Hindlimb muscle (tissue), 1 donor: ENCODE measurements at regions not wholly inside any gene's neighbourhood (a gene's known extent, or its start where the extent isn't known, plus 50 kb on each side); places are given as distances from the start of the nearest gene placed in this dataset.

ENCODE experiments used
- DNase-seq: peaks from one replicate; pipeline ENCODE4 v3.0.0-alpha.2; 2013

DNA sequence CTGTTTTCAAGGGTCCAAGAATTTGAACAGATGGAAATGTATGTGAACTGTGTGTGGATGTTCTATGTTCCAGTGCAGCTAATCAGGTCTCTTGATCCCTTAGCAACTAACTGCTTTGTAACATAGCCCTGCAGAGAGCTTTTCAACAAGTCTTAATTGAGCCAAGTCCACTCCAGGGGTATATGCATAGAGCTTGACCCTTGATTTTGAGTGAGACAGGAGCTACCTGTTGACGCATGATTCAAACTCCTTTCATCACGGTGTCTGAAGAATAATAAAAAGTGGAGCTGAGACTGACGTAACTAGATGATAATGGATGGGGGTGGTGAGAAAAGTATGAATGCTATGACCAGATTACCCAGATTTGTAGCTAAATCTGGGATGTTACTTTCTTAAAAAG is 93.3 kb upstream of the CCDC54 start:
- DNase-seq: no peak

DNA sequence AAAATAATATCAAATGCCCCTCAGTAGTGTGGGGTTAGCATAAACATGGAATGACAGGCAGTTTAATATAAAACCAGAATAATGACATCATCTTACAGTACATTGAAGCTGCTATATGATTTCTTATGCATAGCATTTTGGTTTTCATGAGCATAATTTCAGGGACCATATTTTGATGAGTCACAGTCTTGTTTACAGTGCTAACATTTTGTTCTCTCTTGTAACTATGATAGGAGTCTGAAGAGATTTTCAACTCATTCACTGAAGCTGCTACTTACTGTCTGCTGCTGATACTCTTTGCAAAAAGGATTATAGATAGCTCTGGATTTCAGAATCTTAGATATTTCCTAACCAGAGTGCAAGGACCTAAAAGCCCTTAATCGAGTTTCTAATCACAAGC is 92.6 kb upstream of the CCDC54 start:
- no peak for DNase-seq

DNA sequence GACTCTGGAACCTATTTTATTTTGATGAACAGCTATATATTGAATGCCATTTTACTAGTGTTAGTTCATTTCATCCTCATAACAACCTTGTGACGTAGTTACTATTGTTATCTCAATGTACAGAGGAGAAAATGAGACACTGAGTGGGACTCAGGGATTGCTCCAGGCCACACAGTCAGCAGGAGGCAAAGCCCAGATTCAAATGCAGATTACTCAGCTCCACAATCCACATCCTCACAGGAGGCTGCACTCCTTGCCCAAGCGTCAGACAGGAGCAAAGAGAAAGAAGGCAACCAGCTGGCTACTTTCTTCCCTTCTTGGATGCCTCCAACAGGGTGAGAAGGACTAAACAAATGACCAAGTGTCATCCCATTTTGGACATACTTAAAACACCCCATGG is 92.0 kb upstream of the CCDC54 start:
- no peak for DNase-seq

DNA sequence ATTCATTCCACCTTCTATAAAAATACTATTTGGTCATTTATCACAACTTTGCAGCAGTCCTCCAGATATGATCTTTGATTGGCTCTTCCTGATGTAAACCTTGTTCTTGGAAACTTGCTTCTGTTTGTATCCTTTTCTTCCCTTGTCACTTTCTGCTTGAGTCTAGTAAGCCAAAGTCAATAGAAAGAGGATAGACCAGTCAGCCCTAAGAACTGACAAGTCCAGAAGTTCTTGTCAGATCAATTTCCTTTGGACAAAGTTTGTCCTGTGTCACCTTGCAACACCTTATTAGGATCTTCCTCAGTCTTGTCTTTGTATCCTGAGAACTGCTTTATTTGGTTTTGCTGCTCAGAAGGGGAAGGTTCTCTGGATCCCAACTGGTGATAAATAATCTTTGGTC is 87.9 kb upstream of the CCDC54 start:
- no peak for DNase-seq

DNA sequence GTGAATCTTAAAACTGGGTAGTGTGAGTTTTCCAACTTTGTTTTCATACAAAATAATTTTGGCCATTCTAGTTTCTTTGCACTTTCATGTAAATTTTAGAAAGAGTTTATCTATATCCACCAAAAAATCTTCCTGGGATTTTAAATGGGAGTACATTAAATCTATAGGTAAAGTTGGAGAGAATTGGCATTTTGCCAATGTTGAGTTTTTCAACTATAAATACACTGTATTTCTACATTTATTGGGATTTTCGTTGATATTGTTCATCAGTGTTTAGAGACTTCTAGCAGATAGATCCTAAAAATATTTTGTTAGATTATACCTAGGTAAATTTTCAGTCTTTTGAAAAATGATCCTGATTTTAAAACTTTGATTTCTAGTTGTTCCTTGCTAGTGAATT is 83.1 kb upstream of the CCDC54 start:
- no peak for DNase-seq

DNA sequence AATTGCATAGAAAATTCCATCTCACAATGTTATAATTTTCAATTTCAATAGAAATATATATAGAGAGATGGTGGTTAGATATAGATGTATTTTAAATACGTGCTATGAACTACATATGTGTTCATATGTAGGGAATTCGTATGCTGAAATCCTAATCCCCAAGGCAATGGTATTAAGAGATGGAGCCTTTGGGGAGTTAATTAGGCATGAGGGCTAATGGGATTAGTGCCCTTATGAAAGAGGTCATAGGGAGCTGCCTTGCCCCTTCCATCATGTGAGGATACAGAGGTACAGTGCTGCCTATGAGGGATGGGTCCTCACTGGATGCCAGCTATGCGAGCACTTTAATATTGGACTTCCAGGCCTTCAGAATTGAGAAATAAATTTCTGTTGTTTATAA is 79.6 kb upstream of the CCDC54 start:
- no peak for DNase-seq

DNA sequence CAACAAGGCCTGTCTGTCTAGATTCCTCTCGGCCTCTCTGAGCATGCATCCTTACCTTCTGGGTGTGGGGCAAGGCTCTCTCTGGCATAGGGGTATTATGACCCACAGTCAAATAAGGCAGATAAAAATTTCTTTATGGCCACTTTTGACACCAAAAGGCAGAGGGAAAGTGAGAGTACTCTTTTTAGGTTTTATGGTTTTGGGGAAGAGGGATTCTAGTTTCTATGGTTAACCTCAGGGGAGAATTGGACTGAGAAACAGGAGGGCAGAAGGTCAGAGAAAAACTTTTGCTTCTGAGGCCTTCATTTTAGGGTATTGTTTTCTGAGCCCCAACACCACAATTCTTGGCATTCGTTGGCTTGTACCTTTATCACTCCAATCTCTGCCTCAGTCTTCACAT is 70.0 kb upstream of the CCDC54 start:
- no peak for DNase-seq

DNA sequence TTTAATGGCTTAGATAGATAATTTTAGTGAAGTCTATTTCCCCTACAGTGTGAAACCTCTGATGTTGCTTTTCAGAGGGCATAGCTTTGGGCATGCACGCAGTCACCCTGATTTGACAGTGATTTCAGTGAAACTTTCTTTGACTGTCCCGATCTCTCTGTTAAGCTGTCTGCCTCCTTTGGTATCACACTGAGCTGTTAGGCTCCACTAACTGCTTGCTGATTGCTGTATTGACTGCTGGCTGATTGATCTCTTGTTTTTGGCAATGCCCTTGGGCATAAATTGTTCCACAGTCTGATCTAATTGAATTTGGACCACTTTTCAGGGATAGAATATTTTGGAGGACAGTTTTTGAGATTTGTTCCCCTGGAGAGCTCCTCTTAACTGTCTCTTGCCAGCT is 68.5 kb upstream of the CCDC54 start:
- no peak for DNase-seq

DNA sequence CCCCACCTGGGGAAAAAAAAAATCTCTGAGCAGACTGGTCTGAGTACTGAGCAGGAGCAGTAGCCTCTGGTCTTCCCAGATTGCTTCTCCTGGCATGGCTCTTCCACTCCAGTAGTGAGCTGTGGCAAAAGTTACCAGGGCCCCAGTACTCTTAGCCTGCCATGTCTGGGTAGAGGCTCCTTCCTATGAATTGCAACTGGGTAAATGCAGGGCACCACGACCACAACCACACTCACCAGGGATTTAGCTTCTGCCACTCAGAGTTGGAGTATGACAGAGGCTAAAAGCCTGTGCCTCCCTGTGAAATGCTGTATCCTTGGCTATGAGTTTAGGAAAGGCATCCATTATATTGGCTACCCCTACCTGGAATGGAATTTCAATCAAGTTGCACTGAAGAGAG is 67.9 kb upstream of the CCDC54 start:
- no peak for DNase-seq

DNA sequence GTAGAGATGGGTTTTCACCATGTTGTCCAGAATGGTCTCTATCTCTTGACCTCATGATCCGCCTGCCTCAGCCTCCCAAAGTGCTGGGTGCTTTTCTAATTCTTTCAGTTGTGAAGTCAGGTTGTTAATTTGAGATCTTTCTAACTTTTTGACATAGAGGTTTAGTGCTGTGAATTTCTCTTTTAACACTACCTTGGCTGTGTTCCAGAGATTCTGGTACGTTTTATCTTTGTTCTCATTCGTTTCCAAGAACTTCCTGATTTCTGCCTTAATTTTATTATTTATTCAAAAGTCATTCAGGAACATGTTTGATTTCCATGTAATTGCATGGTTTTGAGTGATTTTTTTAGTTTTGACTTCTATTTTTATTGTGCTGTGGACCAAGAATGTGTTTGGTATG is 63.5 kb upstream of the CCDC54 start:
- DNase-seq: no peak

DNA sequence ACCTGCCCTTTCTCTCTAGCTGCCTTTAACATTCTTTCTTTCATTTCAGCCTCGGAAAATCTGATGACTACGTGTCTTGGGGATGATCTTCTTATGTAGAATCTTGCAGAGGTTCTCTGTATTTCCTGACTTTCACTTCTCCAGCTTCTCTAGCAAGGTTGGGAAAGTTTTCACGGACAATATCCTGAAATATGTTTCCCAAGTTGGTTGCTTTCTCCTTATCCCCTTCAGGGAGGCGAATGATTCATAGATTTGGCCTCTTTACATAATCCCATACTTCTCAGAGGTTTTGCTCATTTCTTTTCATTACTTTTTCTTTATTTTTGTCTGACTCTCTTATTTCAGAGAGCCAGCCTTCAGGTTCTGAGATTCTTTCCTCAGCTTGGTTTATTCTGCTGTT is 62.1 kb upstream of the CCDC54 start:
- no peak for DNase-seq

DNA sequence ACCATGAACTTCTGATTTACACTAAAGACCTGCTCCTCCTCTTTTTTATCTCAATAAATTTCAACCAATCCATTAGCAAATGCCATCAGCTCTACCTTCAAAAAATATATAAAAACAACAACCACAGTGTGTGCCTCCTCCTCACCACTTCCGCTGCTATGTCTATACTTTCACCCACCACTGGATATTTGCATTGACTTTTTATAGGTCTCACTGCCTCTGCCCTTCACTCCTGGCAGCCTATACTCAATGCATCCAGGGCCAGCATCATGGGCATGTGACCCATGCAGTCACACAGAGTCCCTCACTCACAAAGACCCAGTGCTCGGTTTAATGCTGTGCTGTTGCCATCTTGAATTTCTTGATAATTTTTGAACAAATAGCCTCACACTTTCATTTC is 53.5 kb upstream of the CCDC54 start:
- no peak for DNase-seq

DNA sequence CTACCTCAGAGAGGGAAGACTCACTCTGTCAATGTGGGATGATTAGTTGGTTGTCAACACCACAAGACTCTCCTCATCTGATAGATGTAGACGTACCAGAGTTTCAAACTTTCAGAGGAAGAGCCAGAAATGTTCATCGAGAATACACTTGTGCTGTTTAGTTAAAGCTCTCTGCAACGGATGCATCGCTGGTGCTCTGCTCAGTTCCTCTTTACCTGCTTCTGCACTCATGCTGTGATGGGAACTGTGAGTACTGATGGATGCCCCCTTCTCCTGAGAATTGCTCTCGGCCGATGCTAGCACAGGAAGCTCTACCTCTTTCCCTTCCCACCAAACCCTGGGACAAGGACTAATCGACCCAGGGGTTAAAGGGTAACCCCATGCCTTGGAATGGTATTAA is 51.8 kb upstream of the CCDC54 start:
- no peak for DNase-seq
